OCI-LY3 (cell line): ENCODE measurements at regions not wholly inside any gene's neighbourhood (a gene's known extent, or its start where the extent isn't known, plus 50 kb on each side); places are given as distances from the start of the nearest gene placed in this dataset.
A peak's percentile ranks its signal among the peaks of the same experiment; 100 is the strongest.

Experiments
- H2AFZ ChIP-seq: fragments of 200-600, 300-600 bp; shearing (Covaris generic); 2 replicates; pipeline ENCODE4 v1.6.0; 2014; ENCODE audit warnings: antibody characterized with exemption, low read depth, low read length
- H3K27ac ChIP-seq: fragments of 200-600, 300-600 bp; sonication (generic); 2 replicates; pipeline ENCODE4 v1.5.1; 2014; ENCODE audit warnings: mild to moderate bottlenecking, low read length, moderate library complexity, mixed read lengths
- H3K27me3 ChIP-seq: fragments of 200-600, 300-600 bp; sonication (generic); 2 replicates; pipeline ENCODE4 v1.6.1; 2014; ENCODE audit warnings: low read depth, low read length, mixed read lengths
- H3K36me3 ChIP-seq: fragments of 200-600, 300-600 bp; sonication (generic); replicated peaks from 2 replicates; pipeline ENCODE3; 2014; ENCODE audit warnings: low read depth, low read length, mixed read lengths
- H3K4me1 ChIP-seq: fragments of 300-600, 200-600 bp; sonication (generic); 2 replicates; pipeline ENCODE4 v1.6.1; 2014; ENCODE audit warnings: low read length, mixed read lengths
- H3K4me2 ChIP-seq: fragments of 200-600, 300-600 bp; sonication (generic); 2 replicates; pipeline ENCODE4 v1.6.1; 2014; ENCODE audit warnings: low read length, mixed read lengths
- H3K4me3 ChIP-seq: fragments of 300-600, 200-600 bp; sonication (generic); 2 replicates; pipeline ENCODE4 v1.5.1; 2014; ENCODE audit warnings: antibody characterized with exemption, mild to moderate bottlenecking, low read length, moderate library complexity
- H3K79me2 ChIP-seq: fragments of 300-600, 200-600 bp; shearing (Covaris generic); 2 replicates; pipeline ENCODE4 v1.6.1; 2014; ENCODE audit warnings: mild to moderate bottlenecking, low read length, mixed read lengths
- H3K9ac ChIP-seq: fragments of 300-600, 200-600 bp; shearing (Covaris generic); 2 replicates; pipeline ENCODE4 v1.6.0; 2014; ENCODE audit warnings: mild to moderate bottlenecking, low read length, moderate library complexity
- H3K9me3 ChIP-seq: fragments of 200-600, 300-600 bp; shearing (Covaris generic); 2 replicates; pipeline ENCODE4 v1.6.1; 2014; ENCODE audit warnings: low read length, mixed read lengths; ENCODE audit not compliant: insufficient read depth
- H4K20me1 ChIP-seq: fragments of 200-600, 300-600 bp; sonication (generic); 2 replicates; pipeline ENCODE4 v1.6.1; 2016; ENCODE audit warnings: low read length, mixed read lengths; ENCODE audit not compliant: insufficient read depth
- EZH2phosphoT487 ChIP-seq: fragments of 200-600 bp; shearing (Covaris generic); IDR thresholded peaks from 2 replicates; pipeline ENCODE4 v1.6.1; 2018; ENCODE audit warnings: antibody characterized with exemption, mixed run types, low read depth
- TF ChIP-seq, protein P1 (sequence below): fragments of 200-600, 300-600 bp; sonication (generic); IDR thresholded peaks from 2 replicates; pipeline ENCODE4 v1.5.1; 2014; ENCODE audit warnings: antibody characterized with exemption, low read length, low read depth

DNA sequence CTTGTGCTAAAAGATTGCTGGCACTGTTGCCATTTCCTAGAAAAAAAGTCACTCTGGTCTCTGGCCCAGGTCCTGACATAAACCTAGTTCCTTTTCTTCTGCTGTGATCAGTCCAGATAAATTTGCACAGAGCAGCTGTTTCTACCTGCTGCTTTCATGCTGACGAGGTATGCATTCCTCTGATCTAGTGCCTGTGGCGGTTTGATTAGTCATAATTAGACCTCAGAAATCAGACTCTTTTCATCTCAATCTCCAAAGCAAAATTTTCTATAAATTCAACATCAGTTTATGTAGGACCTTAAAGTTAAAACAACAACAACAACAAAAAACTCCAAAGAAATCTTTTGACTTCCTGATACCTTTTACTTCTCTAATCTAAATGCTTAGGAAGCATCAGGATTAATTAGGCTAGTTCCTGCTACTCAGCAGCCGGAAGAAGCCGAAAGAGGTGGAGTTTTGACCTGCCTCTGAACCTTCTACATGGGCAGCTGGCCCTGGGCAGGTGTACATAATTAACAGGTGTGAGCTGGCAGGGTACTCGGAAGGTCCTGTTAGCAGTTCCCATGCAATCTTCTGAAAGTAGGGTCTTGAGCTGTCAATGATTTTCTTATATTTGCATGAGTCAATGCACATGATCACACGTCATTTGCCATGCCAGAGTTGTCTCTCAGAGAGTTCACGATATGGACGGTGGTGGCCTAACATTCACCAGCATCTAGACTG is 83.3 kb upstream of the CCDC112 start:
- H3K4me1 ChIP-seq, result peaks cover 46% of the 10 kb centered on the region
- H3K79me2 ChIP-seq, result no peaks in the 10 kb centered on the region
- no peaks in the 10 kb centered on the region for H3K9me3 ChIP-seq
- H3K27ac ChIP-seq, result peak overlapping the region; percentile 89
- H2AFZ ChIP-seq, result 0 out of 2 replicates have a peak overlapping the region, but pooled peaks have one; percentile 26
- H3K36me3 ChIP-seq, result no peaks in the 10 kb centered on the region
- TF ChIP-seq EZH2phosphoT487, result no peak
- peak overlapping the region; percentile 77 for H3K4me2 ChIP-seq
- no peaks in the 10 kb centered on the region for H4K20me1 ChIP-seq
- H3K27me3 ChIP-seq, result no peaks in the 10 kb centered on the region
- H3K9ac ChIP-seq, result peak overlapping the region; percentile 22
- peak overlapping the region; percentile 62 for H3K4me3 ChIP-seq

DNA sequence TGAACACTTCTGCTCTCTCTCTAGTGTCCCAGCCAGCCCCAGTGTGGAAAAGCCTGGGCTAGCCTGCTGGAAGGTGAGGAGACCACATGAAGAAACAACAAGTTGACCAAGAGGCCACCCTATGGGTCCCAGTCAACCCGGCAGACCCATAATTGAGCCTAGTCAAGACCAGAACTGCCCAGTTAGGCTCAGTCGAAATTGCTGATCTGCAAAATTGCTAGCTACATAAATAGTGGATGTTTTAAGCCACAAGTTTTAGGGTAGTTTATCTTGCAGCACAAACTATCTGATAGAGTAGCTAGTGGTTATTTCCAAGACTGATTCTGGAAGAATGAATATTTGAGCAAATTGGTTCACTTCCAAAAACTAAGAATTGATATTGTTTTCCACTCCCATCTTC is 82.3 kb upstream of the CCDC112 start:
- H2AFZ ChIP-seq, result no peak overlapping the region
- no peak overlapping the region for H3K9ac ChIP-seq
- TF ChIP-seq, protein P1, sequence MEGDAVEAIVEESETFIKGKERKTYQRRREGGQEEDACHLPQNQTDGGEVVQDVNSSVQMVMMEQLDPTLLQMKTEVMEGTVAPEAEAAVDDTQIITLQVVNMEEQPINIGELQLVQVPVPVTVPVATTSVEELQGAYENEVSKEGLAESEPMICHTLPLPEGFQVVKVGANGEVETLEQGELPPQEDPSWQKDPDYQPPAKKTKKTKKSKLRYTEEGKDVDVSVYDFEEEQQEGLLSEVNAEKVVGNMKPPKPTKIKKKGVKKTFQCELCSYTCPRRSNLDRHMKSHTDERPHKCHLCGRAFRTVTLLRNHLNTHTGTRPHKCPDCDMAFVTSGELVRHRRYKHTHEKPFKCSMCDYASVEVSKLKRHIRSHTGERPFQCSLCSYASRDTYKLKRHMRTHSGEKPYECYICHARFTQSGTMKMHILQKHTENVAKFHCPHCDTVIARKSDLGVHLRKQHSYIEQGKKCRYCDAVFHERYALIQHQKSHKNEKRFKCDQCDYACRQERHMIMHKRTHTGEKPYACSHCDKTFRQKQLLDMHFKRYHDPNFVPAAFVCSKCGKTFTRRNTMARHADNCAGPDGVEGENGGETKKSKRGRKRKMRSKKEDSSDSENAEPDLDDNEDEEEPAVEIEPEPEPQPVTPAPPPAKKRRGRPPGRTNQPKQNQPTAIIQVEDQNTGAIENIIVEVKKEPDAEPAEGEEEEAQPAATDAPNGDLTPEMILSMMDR, result no peak
- TF ChIP-seq EZH2phosphoT487, result no peak
- no peak overlapping the region for H3K27ac ChIP-seq
- H3K4me1 ChIP-seq, result peaks cover 46% of the 10 kb centered on the region
- H4K20me1 ChIP-seq, result no peaks in the 10 kb centered on the region
- H3K4me2 ChIP-seq, result peak overlapping the region; percentile 77
- peak overlapping the region; percentile 29; the same call in 1 of the 2 replicates for H3K4me3 ChIP-seq
- no peaks in the 10 kb centered on the region for H3K36me3 ChIP-seq
- no peaks in the 10 kb centered on the region for H3K79me2 ChIP-seq
- H3K27me3 ChIP-seq, result no peaks in the 10 kb centered on the region
- no peaks in the 10 kb centered on the region for H3K9me3 ChIP-seq

DNA sequence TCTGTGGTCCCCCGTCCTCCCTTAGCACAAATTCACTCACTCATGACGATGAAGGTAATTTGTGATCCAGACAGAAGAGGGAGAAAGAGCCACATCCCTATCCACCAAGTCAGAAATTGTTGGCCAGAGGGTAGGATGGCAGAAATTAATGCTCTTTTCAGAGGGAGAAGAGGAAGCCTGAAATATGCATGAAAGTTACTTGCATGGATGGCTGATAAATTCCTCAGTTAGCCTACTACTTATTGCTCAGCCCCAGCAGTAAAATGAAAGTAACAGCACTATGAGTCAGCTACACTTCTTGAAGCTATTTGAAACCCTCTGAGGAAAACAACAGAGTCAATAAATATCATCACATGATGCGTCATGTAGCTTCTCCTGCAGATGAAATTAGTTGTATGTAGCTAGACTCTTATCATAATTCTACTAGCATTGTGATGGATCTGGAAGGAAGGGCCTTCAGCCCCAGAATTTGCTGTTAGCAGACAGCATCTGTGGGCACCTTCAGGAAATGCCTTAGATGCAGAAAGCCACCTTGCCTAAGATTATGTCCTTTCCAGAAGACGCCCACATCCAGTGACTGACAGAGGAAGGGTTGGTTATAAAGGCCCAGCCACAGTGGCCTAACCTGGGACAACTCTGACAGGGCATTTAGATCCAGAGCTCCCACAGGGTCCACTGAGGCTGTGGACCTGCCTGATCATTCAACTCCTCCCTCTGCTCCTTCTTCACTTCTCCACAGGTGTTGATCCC is 81.2 kb upstream of the CCDC112 start:
- Histone ChIP-seq H3K4me2 (peak overlapping the region; percentile 61), H3K27me3 (no peaks in the 10 kb centered on the region), H3K79me2 (no peaks in the 10 kb centered on the region), H3K9me3 (no peaks in the 10 kb centered on the region), H3K36me3 (no peaks in the 10 kb centered on the region), H2AFZ (no peak overlapping the region), H3K4me1 (peaks cover 56% of the 10 kb centered on the region), H3K9ac (no peak overlapping the region), H4K20me1 (no peaks in the 10 kb centered on the region), H3K27ac (no peak overlapping the region), H3K4me3 (no peak overlapping the region)
- no peak for TF ChIP-seq EZH2phosphoT487
- TF ChIP-seq, protein P1, result no peak

DNA sequence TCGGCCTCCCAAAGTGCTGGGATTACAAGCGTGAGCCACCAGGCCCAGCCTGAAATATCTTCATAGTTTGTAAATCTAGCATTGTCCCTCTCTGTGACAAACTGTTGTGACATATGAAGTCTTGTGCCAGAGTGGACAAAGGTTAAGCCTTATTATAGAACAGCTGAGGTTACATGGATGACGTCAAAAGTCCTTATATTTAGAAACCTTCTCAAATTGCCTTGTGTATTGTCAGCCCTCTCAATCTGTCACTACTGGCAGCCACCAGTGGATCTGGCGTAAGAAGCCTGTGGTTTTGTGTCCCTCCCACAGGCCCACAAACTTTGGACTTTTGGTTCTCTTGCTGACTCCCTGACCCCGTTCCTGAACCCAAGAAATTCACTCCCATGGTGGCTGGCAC is 79.4 kb upstream of the CCDC112 start:
- no peak overlapping the region for H3K4me2 ChIP-seq
- no peak overlapping the region for H3K4me3 ChIP-seq
- no peaks in the 10 kb centered on the region for H3K79me2 ChIP-seq
- TF ChIP-seq, protein P1, result no peak
- TF ChIP-seq EZH2phosphoT487, result no peak
- no peaks in the 10 kb centered on the region for H3K9me3 ChIP-seq
- no peaks in the 10 kb centered on the region for H4K20me1 ChIP-seq
- no peak overlapping the region for H3K27ac ChIP-seq
- H2AFZ ChIP-seq, result no peak overlapping the region
- no peaks in the 10 kb centered on the region for H3K27me3 ChIP-seq
- H3K36me3 ChIP-seq, result no peaks in the 10 kb centered on the region
- peaks cover 50% of the 10 kb centered on the region for H3K4me1 ChIP-seq
- H3K9ac ChIP-seq, result no peak overlapping the region
